SK-N-SH treated with all-trans-retinoic acid at 6 μM for 48 hours (cell line): ENCODE measurements at regions not wholly inside any gene's neighbourhood (a gene's known extent, or its start where the extent isn't known, plus 50 kb on each side); places are given as distances from the start of the nearest gene placed in this dataset.

Experiments used
- ATAC-seq: fragments of 200-7000 bp; cut with Tn5 transposase; 3 replicates; pipeline ENCODE4 v1.9.1; 2020; ENCODE audit warnings: mild to moderate bottlenecking, moderate library complexity
- ARNTL ChIP-seq: fragments of 450-650 bp; formaldehyde crosslinking; IDR thresholded peaks from 2 replicates; pipeline ENCODE4 v1.5.0; 2020; ENCODE audit warnings: low read depth, mild to moderate bottlenecking, moderate library complexity, borderline replicate concordance
- BACH2 ChIP-seq: fragments of 250-450 bp; sonication (Bioruptor Pico); IDR thresholded peaks from 2 replicates; pipeline ENCODE4 v1.9.0; 2021; ENCODE audit warnings: mild to moderate bottlenecking, borderline replicate concordance
- CSDC2 ChIP-seq: fragments of 250-450 bp; sonication (Bioruptor Pico); IDR thresholded peaks from 2 replicates; pipeline ENCODE4 v1.5.0; 2020; ENCODE audit warnings: mild to moderate bottlenecking, moderate library complexity
- ESRRG ChIP-seq: fragments of 250-450 bp; sonication (Bioruptor Pico); IDR thresholded peaks from 2 replicates; pipeline ENCODE4 v1.6.1; 2021; ENCODE audit warnings: mild to moderate bottlenecking
- GLIS3 ChIP-seq: fragments of 250-450 bp; sonication (Bioruptor Pico); IDR thresholded peaks from 2 replicates; pipeline ENCODE4 v1.5.0; 2020; ENCODE audit warnings: mild to moderate bottlenecking, moderate library complexity
- ISL1 ChIP-seq: fragments of 250-450 bp; sonication (Bioruptor Pico); IDR thresholded peaks from 2 replicates; pipeline ENCODE4 v2.1.2; 2022; ENCODE audit warnings: mild to moderate bottlenecking, moderate library complexity
- OSR1 ChIP-seq: fragments of 250-450 bp; sonication (Bioruptor Pico); IDR thresholded peaks from 2 replicates; pipeline ENCODE4 v1.8.0; 2022; ENCODE audit warnings: moderate library complexity, mild to moderate bottlenecking, inconsistent platforms
- PPARA ChIP-seq: fragments of 250-450 bp; sonication (Bioruptor Pico); IDR thresholded peaks from 2 replicates; pipeline ENCODE4 v1.5.0; 2020; ENCODE audit warnings: mild to moderate bottlenecking, borderline replicate concordance
- RARB ChIP-seq: fragments of 250-450 bp; sonication (Bioruptor Pico); IDR thresholded peaks from 2 replicates; pipeline ENCODE4 v1.8.0; 2021; ENCODE audit warnings: mild to moderate bottlenecking, moderate library complexity
- SNAI2 ChIP-seq: fragments of 250-450 bp; sonication (Bioruptor Pico); IDR thresholded peaks from 2 replicates; pipeline ENCODE4 v1.5.0; 2020; ENCODE audit warnings: mild to moderate bottlenecking, moderate library complexity
- TCF4 ChIP-seq: fragments of 250-450 bp; sonication (Bioruptor Pico); IDR thresholded peaks from 2 replicates; pipeline ENCODE4 v1.8.0; 2021; ENCODE audit warnings: mild to moderate bottlenecking, moderate library complexity, borderline replicate concordance
- TOX ChIP-seq: fragments of 250-450 bp; sonication (Bioruptor Pico); IDR thresholded peaks from 2 replicates; pipeline ENCODE4 v1.8.0; 2021; ENCODE audit warnings: mild to moderate bottlenecking, moderate library complexity, borderline replicate concordance
- ZC3H10 ChIP-seq: fragments of 250-450 bp; sonication (Bioruptor Pico); IDR thresholded peaks from 2 replicates; pipeline ENCODE4 v1.5.1; 2021; ENCODE audit warnings: mild to moderate bottlenecking, moderate library complexity
- ZFP3 ChIP-seq: fragments of 250-450 bp; sonication (Bioruptor Pico); IDR thresholded peaks from 2 replicates; pipeline ENCODE4 v1.5.0; 2020; ENCODE audit warnings: mild to moderate bottlenecking, moderate library complexity
- ZFP30 ChIP-seq: fragments of 450-650 bp; formaldehyde crosslinking; IDR thresholded peaks from 2 replicates; pipeline ENCODE4 v1.5.0; 2022; ENCODE audit warnings: mild to moderate bottlenecking, moderate library complexity
- ZNF565 ChIP-seq: fragments of 450-650 bp; formaldehyde crosslinking; conservative IDR thresholded peaks from 2 replicates; pipeline ENCODE4 v1.5.0; 2020; ENCODE audit warnings: low read depth, mild to moderate bottlenecking, moderate library complexity
- ZNF70 ChIP-seq: fragments of 450-650 bp; formaldehyde crosslinking; IDR thresholded peaks from 2 replicates; pipeline ENCODE4 v1.5.0; 2020; ENCODE audit warnings: mild to moderate bottlenecking, moderate library complexity
- ZNF8 ChIP-seq: fragments of 450-650 bp; formaldehyde crosslinking; IDR thresholded peaks from 2 replicates; pipeline ENCODE4 v1.5.0; 2020; ENCODE audit warnings: mild to moderate bottlenecking, moderate library complexity
- TF ChIP-seq, protein P1 (sequence below): fragments of 250-450 bp; sonication (Bioruptor Pico); IDR thresholded peaks from 2 replicates; pipeline ENCODE4 v1.8.0; 2020; ENCODE audit warnings: mild to moderate bottlenecking, moderate library complexity, borderline replicate concordance
- TF ChIP-seq, protein P2 (sequence below): fragments of 250-450 bp; sonication (Bioruptor Pico); IDR thresholded peaks from 2 replicates; pipeline ENCODE4 v1.5.1; 2020; ENCODE audit warnings: low read depth, mild to moderate bottlenecking, moderate library complexity
- TF ChIP-seq, protein P3 (sequence below): fragments of 250-450 bp; sonication (Bioruptor Pico); IDR thresholded peaks from 2 replicates; pipeline ENCODE4 v1.5.1; 2021; ENCODE audit warnings: mild to moderate bottlenecking, moderate library complexity
- TF ChIP-seq, protein P4 (sequence below): fragments of 250-450 bp; sonication (Bioruptor Pico); IDR thresholded peaks from 2 replicates; pipeline ENCODE4 v1.8.0; 2021; ENCODE audit warnings: low read depth, mild to moderate bottlenecking, moderate library complexity, borderline replicate concordance
- TF ChIP-seq, protein P5 (sequence below): fragments of 250-450 bp; sonication (Bioruptor Pico); IDR thresholded peaks from 2 replicates; pipeline ENCODE4 v1.5.0; 2020; ENCODE audit warnings: mild to moderate bottlenecking, moderate library complexity

DNA sequence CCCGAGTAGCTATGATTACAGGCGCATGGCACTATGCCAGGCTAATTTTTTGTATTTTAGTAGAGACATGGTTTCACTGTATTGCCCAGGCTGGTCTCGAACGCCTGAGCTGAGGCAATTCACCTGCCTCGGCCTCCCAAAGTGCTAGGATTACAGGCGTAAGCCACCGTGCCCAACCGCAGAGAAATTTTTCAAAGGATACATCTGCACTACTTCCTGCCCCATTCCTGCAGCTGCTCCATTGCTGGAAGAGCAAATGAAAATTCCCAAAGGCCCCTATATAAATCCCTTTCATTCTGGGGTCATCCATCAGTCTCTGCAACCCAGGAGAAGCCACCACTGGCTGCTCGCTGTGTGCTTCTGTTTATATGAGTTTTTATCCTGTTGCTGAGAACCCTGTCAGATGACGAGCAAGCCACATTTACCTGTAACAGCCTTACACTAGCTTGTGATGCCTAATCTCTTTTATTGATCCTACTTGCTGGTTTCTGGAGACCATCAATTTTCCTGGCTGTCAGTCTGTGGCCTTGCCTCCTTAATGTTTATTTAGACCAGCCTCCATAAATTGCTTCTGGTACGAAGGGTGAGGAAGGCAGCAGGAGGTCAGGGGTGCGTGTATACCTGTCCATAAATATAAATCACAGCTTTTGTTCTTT lies 925.3 kb downstream of the TLE4 start:
- TF ChIP-seq RARB (CRISPR knock-in tag) (no peak), ZFP3 (CRISPR knock-in tag) (no peak), ZC3H10 (CRISPR knock-in tag) (no peak), TCF4 (no peak), ISL1 (no peak), TOX (CRISPR knock-in tag) (no peak), PPARA (no peak)
- TF ChIP-seq, protein P1, sequence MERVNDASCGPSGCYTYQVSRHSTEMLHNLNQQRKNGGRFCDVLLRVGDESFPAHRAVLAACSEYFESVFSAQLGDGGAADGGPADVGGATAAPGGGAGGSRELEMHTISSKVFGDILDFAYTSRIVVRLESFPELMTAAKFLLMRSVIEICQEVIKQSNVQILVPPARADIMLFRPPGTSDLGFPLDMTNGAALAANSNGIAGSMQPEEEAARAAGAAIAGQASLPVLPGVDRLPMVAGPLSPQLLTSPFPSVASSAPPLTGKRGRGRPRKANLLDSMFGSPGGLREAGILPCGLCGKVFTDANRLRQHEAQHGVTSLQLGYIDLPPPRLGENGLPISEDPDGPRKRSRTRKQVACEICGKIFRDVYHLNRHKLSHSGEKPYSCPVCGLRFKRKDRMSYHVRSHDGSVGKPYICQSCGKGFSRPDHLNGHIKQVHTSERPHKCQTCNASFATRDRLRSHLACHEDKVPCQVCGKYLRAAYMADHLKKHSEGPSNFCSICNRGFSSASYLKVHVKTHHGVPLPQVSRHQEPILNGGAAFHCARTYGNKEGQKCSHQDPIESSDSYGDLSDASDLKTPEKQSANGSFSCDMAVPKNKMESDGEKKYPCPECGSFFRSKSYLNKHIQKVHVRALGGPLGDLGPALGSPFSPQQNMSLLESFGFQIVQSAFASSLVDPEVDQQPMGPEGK (CRISPR knock-in tag), result no peak
- TF ChIP-seq, protein P2, sequence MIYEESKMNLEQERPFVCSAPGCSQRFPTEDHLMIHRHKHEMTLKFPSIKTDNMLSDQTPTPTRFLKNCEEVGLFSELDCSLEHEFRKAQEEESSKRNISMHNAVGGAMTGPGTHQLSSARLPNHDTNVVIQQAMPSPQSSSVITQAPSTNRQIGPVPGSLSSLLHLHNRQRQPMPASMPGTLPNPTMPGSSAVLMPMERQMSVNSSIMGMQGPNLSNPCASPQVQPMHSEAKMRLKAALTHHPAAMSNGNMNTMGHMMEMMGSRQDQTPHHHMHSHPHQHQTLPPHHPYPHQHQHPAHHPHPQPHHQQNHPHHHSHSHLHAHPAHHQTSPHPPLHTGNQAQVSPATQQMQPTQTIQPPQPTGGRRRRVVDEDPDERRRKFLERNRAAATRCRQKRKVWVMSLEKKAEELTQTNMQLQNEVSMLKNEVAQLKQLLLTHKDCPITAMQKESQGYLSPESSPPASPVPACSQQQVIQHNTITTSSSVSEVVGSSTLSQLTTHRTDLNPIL (CRISPR knock-in tag), result no peak
- TF ChIP-seq, all 23 proteins: peak for 0
- no peak for ATAC-seq

DNA sequence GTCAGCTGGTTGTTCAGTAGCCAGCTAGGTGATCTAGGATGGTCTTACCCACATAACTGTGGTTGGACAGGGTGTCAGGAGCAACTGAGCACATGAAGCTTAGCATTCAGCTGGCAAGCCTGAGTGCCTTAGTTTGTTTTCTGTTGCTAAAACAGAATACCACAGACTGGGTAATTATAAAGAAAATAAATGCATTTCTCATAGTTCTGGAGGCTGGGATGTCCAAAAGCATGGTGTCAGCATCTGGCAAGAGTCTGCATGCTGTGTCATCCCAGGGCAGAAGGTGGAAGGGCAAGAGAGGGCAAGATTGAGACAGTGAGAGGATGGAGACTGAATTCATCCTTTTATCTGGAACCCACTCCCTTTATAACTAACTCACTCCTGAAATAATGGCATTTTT lies 921.5 kb downstream of the TLE4 start:
- no peak for TF ChIP-seq ARNTL (CRISPR knock-in tag)
- TF ChIP-seq, protein P1 (CRISPR knock-in tag), result no peak
- no peak for TF ChIP-seq ESRRG (CRISPR knock-in tag)
- TF ChIP-seq BACH2 (CRISPR knock-in tag), result no peak
- no peak for TF ChIP-seq SNAI2 (CRISPR knock-in tag)
- TF ChIP-seq GLIS3 (CRISPR knock-in tag), result no peak
- TF ChIP-seq, protein P3, sequence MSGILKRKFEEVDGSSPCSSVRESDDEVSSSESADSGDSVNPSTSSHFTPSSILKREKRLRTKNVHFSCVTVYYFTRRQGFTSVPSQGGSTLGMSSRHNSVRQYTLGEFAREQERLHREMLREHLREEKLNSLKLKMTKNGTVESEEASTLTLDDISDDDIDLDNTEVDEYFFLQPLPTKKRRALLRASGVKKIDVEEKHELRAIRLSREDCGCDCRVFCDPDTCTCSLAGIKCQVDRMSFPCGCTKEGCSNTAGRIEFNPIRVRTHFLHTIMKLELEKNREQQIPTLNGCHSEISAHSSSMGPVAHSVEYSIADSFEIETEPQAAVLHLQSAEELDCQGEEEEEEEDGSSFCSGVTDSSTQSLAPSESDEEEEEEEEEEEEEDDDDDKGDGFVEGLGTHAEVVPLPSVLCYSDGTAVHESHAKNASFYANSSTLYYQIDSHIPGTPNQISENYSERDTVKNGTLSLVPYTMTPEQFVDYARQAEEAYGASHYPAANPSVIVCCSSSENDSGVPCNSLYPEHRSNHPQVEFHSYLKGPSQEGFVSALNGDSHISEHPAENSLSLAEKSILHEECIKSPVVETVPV, result no peak
- TF ChIP-seq ZNF565 (CRISPR knock-in tag), result no peak
- no peak for TF ChIP-seq PPARA
- TF ChIP-seq ZFP3 (CRISPR knock-in tag), result no peak
- no peak for TF ChIP-seq CSDC2 (CRISPR knock-in tag)
- ATAC-seq, result no peak

DNA sequence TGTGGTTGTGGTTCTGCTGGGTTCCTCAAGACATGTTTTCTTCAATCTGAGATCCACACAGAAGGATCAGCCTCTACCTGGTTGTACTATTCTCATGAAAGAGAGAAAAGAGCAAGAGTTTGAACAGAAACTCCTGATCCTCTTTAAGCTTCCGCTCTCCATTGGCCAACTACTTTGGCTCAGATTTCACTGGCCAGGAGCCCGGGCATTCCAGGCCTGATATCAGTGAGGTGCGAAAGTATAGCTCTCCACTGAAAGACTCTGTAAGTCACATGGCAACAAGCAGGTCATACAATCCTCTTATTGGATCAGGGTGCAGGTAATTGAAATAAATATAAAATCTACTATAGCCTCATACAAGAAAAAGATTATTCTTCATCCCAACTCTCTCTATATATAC lies 920.5 kb downstream of the TLE4 start:
- no peak for ATAC-seq
- no peak for TF ChIP-seq ISL1
- no peak for TF ChIP-seq ZFP30 (CRISPR knock-in tag)
- TF ChIP-seq ZNF565 (CRISPR knock-in tag), result no peak
- TF ChIP-seq ZFP3 (CRISPR knock-in tag), result no peak
- TF ChIP-seq, protein P4, sequence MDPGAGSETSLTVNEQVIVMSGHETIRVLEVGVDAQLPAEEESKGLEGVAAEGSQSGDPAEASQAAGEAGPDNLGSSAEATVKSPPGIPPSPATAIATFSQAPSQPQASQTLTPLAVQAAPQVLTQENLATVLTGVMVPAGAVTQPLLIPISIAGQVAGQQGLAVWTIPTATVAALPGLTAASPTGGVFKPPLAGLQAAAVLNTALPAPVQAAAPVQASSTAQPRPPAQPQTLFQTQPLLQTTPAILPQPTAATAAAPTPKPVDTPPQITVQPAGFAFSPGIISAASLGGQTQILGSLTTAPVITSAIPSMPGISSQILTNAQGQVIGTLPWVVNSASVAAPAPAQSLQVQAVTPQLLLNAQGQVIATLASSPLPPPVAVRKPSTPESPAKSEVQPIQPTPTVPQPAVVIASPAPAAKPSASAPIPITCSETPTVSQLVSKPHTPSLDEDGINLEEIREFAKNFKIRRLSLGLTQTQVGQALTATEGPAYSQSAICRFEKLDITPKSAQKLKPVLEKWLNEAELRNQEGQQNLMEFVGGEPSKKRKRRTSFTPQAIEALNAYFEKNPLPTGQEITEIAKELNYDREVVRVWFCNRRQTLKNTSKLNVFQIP (CRISPR knock-in tag), result no peak
- TF ChIP-seq, protein P5, sequence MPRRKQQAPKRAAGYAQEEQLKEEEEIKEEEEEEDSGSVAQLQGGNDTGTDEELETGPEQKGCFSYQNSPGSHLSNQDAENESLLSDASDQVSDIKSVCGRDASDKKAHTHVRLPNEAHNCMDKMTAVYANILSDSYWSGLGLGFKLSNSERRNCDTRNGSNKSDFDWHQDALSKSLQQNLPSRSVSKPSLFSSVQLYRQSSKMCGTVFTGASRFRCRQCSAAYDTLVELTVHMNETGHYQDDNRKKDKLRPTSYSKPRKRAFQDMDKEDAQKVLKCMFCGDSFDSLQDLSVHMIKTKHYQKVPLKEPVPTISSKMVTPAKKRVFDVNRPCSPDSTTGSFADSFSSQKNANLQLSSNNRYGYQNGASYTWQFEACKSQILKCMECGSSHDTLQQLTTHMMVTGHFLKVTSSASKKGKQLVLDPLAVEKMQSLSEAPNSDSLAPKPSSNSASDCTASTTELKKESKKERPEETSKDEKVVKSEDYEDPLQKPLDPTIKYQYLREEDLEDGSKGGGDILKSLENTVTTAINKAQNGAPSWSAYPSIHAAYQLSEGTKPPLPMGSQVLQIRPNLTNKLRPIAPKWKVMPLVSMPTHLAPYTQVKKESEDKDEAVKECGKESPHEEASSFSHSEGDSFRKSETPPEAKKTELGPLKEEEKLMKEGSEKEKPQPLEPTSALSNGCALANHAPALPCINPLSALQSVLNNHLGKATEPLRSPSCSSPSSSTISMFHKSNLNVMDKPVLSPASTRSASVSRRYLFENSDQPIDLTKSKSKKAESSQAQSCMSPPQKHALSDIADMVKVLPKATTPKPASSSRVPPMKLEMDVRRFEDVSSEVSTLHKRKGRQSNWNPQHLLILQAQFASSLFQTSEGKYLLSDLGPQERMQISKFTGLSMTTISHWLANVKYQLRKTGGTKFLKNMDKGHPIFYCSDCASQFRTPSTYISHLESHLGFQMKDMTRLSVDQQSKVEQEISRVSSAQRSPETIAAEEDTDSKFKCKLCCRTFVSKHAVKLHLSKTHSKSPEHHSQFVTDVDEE, result no peak
- TF ChIP-seq, protein P3, result no peak
- TF ChIP-seq RARB (CRISPR knock-in tag), result no peak
- TF ChIP-seq, protein P1 (CRISPR knock-in tag), result no peak
- TF ChIP-seq BACH2 (CRISPR knock-in tag), result no peak
- TF ChIP-seq OSR1 (CRISPR knock-in tag), result no peak
- TF ChIP-seq TOX (CRISPR knock-in tag), result no peak
- TF ChIP-seq ZNF70, result no peak
- no peak for TF ChIP-seq GLIS3 (CRISPR knock-in tag)
- no peak for TF ChIP-seq ZNF8
- TF ChIP-seq TCF4, result no peak
- TF ChIP-seq ESRRG (CRISPR knock-in tag), result no peak
